Endothelial cell of umbilical vein (primary cell): ENCODE measurements at regions not wholly inside any gene's neighbourhood (a gene's known extent, or its start where the extent isn't known, plus 50 kb on each side); places are given as distances from the start of the nearest gene placed in this dataset.

Source experiments
- BruUV-seq: library from RNA; stranded (reverse); fragments of 400-500 nt; replicated peaks from 2 replicates; lab custom pipeline; 2021; lab: Mats Ljungman, UMichigan
- CTCF ChIA-PET: fragments of 300-600, 350-600 bp; sonication (Branson Sonifier 250); formaldehyde crosslinking; loops from one replicate; lab custom pipeline; 2021; ENCODE audit warnings: antibody characterized with exemption, inconsistent platforms; lab: Charles Lee
- POLR2A ChIA-PET: fragments of 300-600, 350-600 bp; sonication (Branson Sonifier 250); formaldehyde crosslinking; loops from one replicate; lab custom pipeline; 2021; ENCODE audit warnings: antibody characterized with exemption, inconsistent platforms; lab: Charles Lee
- DNase-seq: peaks from one replicate; pipeline ENCODE4 v3.0.0-alpha.2; 2011; ENCODE audit warnings: low read depth, low spot score
- FAIRE-seq: peaks from 2 replicates; lab custom pipeline; 2011; peaks lifted over from hg19 to GRCh38; lab: Jason Lieb, UNC
- H2AFZ ChIP-seq: 2 replicates; pipeline ENCODE4 v1.6.0; 2012; ENCODE audit warnings: low read depth, low read length, control low read depth, inconsistent platforms
- H3K27ac ChIP-seq: 2 replicates; pipeline ENCODE4 v1.5.1; 2011; ENCODE audit warnings: low read depth, mild to moderate bottlenecking, control low read depth, low read length, moderate library complexity; ENCODE audit not compliant: insufficient read depth
- H3K27me3 ChIP-seq, 2 experiments: 2 replicates each; pipeline versions ENCODE4 v1.6.0 to v1.6.1; 2011; ENCODE audit warnings: low read length in 2 of 2, mixed read lengths in 1 of 2; ENCODE audit not compliant: control insufficient read depth in 2 of 2, insufficient read depth in 2 of 2
- H3K36me3 ChIP-seq, 2 experiments: 2 replicates in 1 of 2; 3 replicates in 1 of 2; pipeline ENCODE4 v1.5.1; 2011; ENCODE audit warnings: low read length in 2 of 2, mild to moderate bottlenecking in 1 of 2, moderate library complexity in 1 of 2; ENCODE audit not compliant: control insufficient read depth in 2 of 2, insufficient read depth in 2 of 2; ENCODE audit errors: extremely low read depth in 1 of 2
- H3K4me1 ChIP-seq: 3 replicates; pipeline ENCODE4 v1.5.1; 2011; ENCODE audit warnings: mild to moderate bottlenecking, low read length; ENCODE audit not compliant: control insufficient read depth, insufficient read depth; ENCODE audit errors: extremely low read depth
- H3K4me2 ChIP-seq: 2 replicates; pipeline ENCODE4 v1.6.1; 2011; ENCODE audit warnings: low read length, control low read depth, mixed read lengths; ENCODE audit not compliant: insufficient read depth
- H3K4me3 ChIP-seq, 3 experiments: fragments of 200-600 bp in 1 of 3; sonication (generic), shearing (Covaris generic) in 1 of 3; replicated peaks in 1 of 3; 2 replicates each; pipeline ENCODE4 v1.5.1; 2011 to 2016; ENCODE audit warnings: control low read depth in 3 of 3, low read length in 3 of 3, mild to moderate bottlenecking in 2 of 3, inconsistent platforms in 1 of 3, low read depth in 1 of 3, moderate library complexity in 1 of 3; ENCODE audit not compliant: insufficient read depth in 1 of 3
- H3K79me2 ChIP-seq: 2 replicates; pipeline ENCODE4 v1.6.0; 2012; ENCODE audit warnings: low read length, inconsistent platforms; ENCODE audit not compliant: control insufficient read depth, insufficient read depth
- H3K9ac ChIP-seq: replicated peaks from 2 replicates; pipeline ENCODE3; 2011; ENCODE audit warnings: low read length, control low read depth; ENCODE audit not compliant: insufficient read depth; ENCODE audit errors: extremely low read depth
- H3K9me1 ChIP-seq: replicated peaks from 3 replicates; pipeline ENCODE4 v1.6.0; 2011; ENCODE audit warnings: mild to moderate bottlenecking, low read length; ENCODE audit not compliant: control insufficient read depth, insufficient read depth; ENCODE audit errors: extremely low read depth
- H3K9me3 ChIP-seq: replicated peaks from 2 replicates; pipeline ENCODE4 v1.5.1; 2012; ENCODE audit warnings: low read length, inconsistent platforms; ENCODE audit not compliant: control insufficient read depth, insufficient read depth
- H4K20me1 ChIP-seq: replicated peaks from 2 replicates; pipeline ENCODE3; 2011; ENCODE audit warnings: mild to moderate bottlenecking, low read length; ENCODE audit not compliant: control insufficient read depth, insufficient read depth; ENCODE audit errors: extremely low read depth
- EZH2 ChIP-seq: IDR thresholded peaks from 2 replicates; pipeline ENCODE4 v1.6.1; 2012; ENCODE audit warnings: borderline replicate concordance, low read depth, mild to moderate bottlenecking, moderate library complexity, low read length, inconsistent platforms; ENCODE audit not compliant: severe bottlenecking
- FOS ChIP-seq: IDR thresholded peaks from 2 replicates; pipeline ENCODE4 v1.6.1; 2011; ENCODE audit warnings: mild to moderate bottlenecking, low read length, moderate library complexity, borderline replicate concordance; ENCODE audit not compliant: insufficient read depth
- GATA2 ChIP-seq: IDR thresholded peaks from 2 replicates; pipeline ENCODE4 v1.7.0; 2011; ENCODE audit warnings: low read depth, mild to moderate bottlenecking, moderate library complexity, mixed read lengths, low read length; ENCODE audit not compliant: insufficient read length, insufficient read depth
- JUN ChIP-seq: IDR thresholded peaks from 2 replicates; pipeline ENCODE4 v1.6.1; 2011; ENCODE audit warnings: borderline replicate concordance, low read depth; ENCODE audit not compliant: insufficient read length, insufficient read depth
- POLR2A ChIP-seq: IDR thresholded peaks from 2 replicates; pipeline ENCODE4 v1.6.1; 2012; ENCODE audit warnings: low read depth, mild to moderate bottlenecking, control low read depth, low read length
- POLR2AphosphoS5 ChIP-seq: IDR thresholded peaks from 2 replicates; pipeline ENCODE4 v1.6.1; 2012; ENCODE audit warnings: low read depth, mild to moderate bottlenecking, control low read depth, low read length, moderate library complexity; ENCODE audit not compliant: insufficient read depth
- dilution Hi-C: fragments of 300-500 bp; cut with MboI; formaldehyde crosslinking; loops from one replicate; pipeline ENCODE4 v1.15.0; 2019; ENCODE audit warnings: low sequenced_read_pairs; ENCODE audit not compliant: extremely low pct_ligation_motif_present
- intact Hi-C: fragments of 100-400 bp; cut with micrococcal nuclease; formaldehyde crosslinking; loops from one replicate; pipeline ENCODE4 v1.10.0; 2022
- TF ChIP-seq, protein P1 (sequence below): IDR thresholded peaks from 2 replicates; pipeline ENCODE4 v1.6.1; 2011; ENCODE audit not compliant: insufficient read depth, insufficient read length
- TF ChIP-seq, protein P2 (sequence below), 2 donors: IDR thresholded peaks; 1 replicate in 1 of 2; 2 replicates in 1 of 2; pipeline ENCODE4 v1.5.1; 2011; ENCODE audit warnings: low read length in 2 of 2, mild to moderate bottlenecking in 2 of 2, moderate library complexity in 2 of 2, control low read depth in 1 of 2, inconsistent platforms in 1 of 2, low read depth in 1 of 2; ENCODE audit not compliant: insufficient read depth in 1 of 2; ENCODE audit errors: extremely low read depth in 1 of 2

DNA sequence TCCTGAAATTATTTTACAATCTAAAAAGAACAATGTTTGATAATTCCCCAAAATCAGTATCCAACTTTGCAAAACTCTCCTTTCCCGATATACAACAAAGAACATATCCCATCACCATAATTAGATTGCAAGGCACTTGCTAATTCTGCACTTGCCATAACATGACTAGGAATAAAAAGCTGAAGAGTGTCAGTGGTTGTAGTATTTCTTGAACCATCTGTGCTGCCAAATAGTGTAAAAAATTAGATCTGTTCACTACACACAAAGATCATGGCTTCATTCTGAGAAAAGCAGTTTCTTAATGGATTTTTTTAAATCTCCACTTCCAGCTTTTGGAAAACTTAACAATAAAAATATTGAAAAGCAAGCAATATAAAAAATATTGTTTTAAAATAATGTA, 259.5 kb upstream of the FAM174A start:
- Histone ChIP-seq H4K20me1 (no peaks in the 10 kb centered on the region), H3K27me3 (no peaks in the 10 kb centered on the region), H3K4me2 (no peak overlapping the region), H3K36me3 (no peaks in the 10 kb centered on the region), H2AFZ (no peak overlapping the region), H3K9me1 (no peaks in the 10 kb centered on the region), H3K27ac (no peak overlapping the region), H3K79me2 (no peaks in the 10 kb centered on the region), H3K9me3 (no peaks in the 10 kb centered on the region), H3K4me1 (no peaks in the 10 kb centered on the region), H3K4me3 (no peak overlapping the region), H3K9ac (no peak overlapping the region)
- dilution Hi-C loops (no loop called here), intact Hi-C loops (no loop called here)
- no peak for FAIRE-seq
- CTCF ChIA-PET: interaction anchor here (0.9 kb wide), 1 partner anchor 12 kb away, joined by 3 read pairs; no protein-coding TSS in a partner anchor
- TF ChIP-seq POLR2AphosphoS5: no peak
- no peak for TF ChIP-seq EZH2
- TF ChIP-seq, protein P1, sequence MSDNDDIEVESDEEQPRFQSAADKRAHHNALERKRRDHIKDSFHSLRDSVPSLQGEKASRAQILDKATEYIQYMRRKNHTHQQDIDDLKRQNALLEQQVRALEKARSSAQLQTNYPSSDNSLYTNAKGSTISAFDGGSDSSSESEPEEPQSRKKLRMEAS: no peak
- no peak for TF ChIP-seq GATA2
- no peak for TF ChIP-seq POLR2A
- TF ChIP-seq JUN: no peak
- TF ChIP-seq, protein P2, sequence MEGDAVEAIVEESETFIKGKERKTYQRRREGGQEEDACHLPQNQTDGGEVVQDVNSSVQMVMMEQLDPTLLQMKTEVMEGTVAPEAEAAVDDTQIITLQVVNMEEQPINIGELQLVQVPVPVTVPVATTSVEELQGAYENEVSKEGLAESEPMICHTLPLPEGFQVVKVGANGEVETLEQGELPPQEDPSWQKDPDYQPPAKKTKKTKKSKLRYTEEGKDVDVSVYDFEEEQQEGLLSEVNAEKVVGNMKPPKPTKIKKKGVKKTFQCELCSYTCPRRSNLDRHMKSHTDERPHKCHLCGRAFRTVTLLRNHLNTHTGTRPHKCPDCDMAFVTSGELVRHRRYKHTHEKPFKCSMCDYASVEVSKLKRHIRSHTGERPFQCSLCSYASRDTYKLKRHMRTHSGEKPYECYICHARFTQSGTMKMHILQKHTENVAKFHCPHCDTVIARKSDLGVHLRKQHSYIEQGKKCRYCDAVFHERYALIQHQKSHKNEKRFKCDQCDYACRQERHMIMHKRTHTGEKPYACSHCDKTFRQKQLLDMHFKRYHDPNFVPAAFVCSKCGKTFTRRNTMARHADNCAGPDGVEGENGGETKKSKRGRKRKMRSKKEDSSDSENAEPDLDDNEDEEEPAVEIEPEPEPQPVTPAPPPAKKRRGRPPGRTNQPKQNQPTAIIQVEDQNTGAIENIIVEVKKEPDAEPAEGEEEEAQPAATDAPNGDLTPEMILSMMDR (IDR thresholded peaks at IDR 0.05; ENCODE audit: extremely low read depth in 1 of 2, insufficient read depth in 1 of 2, low read depth in 1 of 2, low read length in 2 of 2): no peak
- TF ChIP-seq FOS: no peak
- DNase-seq: no peak
- BruUV-seq: no TSS peak
- POLR2A ChIA-PET: no interaction called here
